ENCODE measurements at regions not wholly inside any gene's neighbourhood (a gene's known extent, or its start where the extent isn't known, plus 50 kb on each side); places are given as distances from the start of the nearest gene placed in this dataset.

GRCh38 chr3:106167728-106168127, 298.9 kb upstream of the CBLB start:
- TF ChIP-seq CTCF (IDR thresholded peaks at IDR 0.05) (no peak), POLR2A (IDR thresholded peaks at IDR 0.05) (no peak)
